Kasumi-1 (cell line): ENCODE measurements at regions not wholly inside any gene's neighbourhood (a gene's known extent, or its start where the extent isn't known, plus 50 kb on each side); places are given as distances from the start of the nearest gene placed in this dataset.
"Not testable (repeated sequence)": the region's sequence is repeated elsewhere in the genome, so short reads cannot be mapped to it uniquely, and the experiment has no call there.

Source experiments
- DNase-seq, 2 experiments: peaks; one replicate each; lab custom pipeline; 2025; lab: John Stamatoyannopoulos, UW

GRCh38 chr10:83760142-83760541 lies 379.2 kb upstream of the GHITM start:
- no peak for DNase-seq

GRCh38 chr10:83764666-83765065 lies 374.6 kb upstream of the GHITM start:
- no peak for DNase-seq

- no peak for DNase-seq
Measured at GRCh38 chr10:83765731-83766130, 373.6 kb upstream of the GHITM start.

- no peak for DNase-seq
Measured at GRCh38 chr10:83769281-83769820, 370.0 kb upstream of the GHITM start.

GRCh38 chr10:83786701-83787100 lies 352.6 kb upstream of the GHITM start:
- DNase-seq = not testable (repeated sequence)

- DNase-seq = no peak
Measured at GRCh38 chr10:83801983-83802382, 337.3 kb upstream of the GHITM start.

GRCh38 chr10:83806717-83807116 lies 332.6 kb upstream of the GHITM start:
- DNase-seq = no peak

- DNase-seq = no peak
Measured at GRCh38 chr10:83809001-83809400, 330.3 kb upstream of the GHITM start.

GRCh38 chr10:83816942-83817341 lies 322.4 kb upstream of the GHITM start:
- DNase-seq = no peak

- DNase-seq = no peak
Measured at GRCh38 chr10:83817797-83818196, 321.5 kb upstream of the GHITM start.

GRCh38 chr10:83819609-83820008 lies 319.7 kb upstream of the GHITM start:
- DNase-seq = no peak

GRCh38 chr10:83820033-83820432 lies 319.3 kb upstream of the GHITM start:
- DNase-seq = no peak

GRCh38 chr10:83824099-83824498 lies 315.2 kb upstream of the GHITM start:
- DNase-seq = no peak

- no peak for DNase-seq
Measured at GRCh38 chr10:83834096-83834495, 305.2 kb upstream of the GHITM start.

- no peak for DNase-seq
Measured at GRCh38 chr10:83835945-83836745, 303.2 kb upstream of the GHITM start.

- DNase-seq = no peak
Measured at GRCh38 chr10:83848677-83849076, 290.6 kb upstream of the GHITM start.

GRCh38 chr10:83849150-83849549 lies 290.2 kb upstream of the GHITM start:
- no peak for DNase-seq

- no peak for DNase-seq
Measured at GRCh38 chr10:83852146-83852545, 287.2 kb upstream of the GHITM start.

- no peak for DNase-seq
Measured at GRCh38 chr10:83862723-83863122, 276.6 kb upstream of the GHITM start.

GRCh38 chr10:83863283-83863966 lies 275.9 kb upstream of the GHITM start:
- no peak for DNase-seq

GRCh38 chr10:83869898-83870297 lies 269.4 kb upstream of the GHITM start:
- no peak for DNase-seq

- DNase-seq = peak; percentile 77 to 78
Measured at GRCh38 chr10:83871187-83872081, 267.9 kb upstream of the GHITM start.
